DMS153 (cell line): ENCODE measurements at regions not wholly inside any gene's neighbourhood (a gene's known extent, or its start where the extent isn't known, plus 50 kb on each side); places are given as distances from the start of the nearest gene placed in this dataset.
"Not testable (repeated sequence)": the region's sequence is repeated elsewhere in the genome, so short reads cannot be mapped to it uniquely, and the experiment has no call there.

Experiments
- DNase-seq: peaks from one replicate; lab custom pipeline; 2025; lab: John Stamatoyannopoulos, UW

DNA sequence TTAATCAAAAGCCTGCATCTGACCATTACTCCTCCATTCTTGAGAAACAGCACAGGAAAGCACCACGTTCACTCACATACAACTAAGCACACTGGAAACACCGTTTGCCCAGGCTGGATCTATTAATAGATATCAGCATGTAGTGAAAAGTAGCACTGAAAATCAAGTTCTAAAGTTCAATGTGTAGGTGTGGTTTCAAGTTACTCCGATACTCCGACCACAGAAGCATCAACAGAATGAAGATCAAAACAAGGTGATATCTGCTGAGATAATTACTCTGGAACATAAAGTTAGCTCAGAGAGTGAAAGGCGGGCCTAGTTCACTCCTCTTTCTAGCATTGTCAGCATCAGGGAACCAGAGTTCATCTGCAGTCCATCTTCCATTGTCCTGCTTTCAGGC is 1367.4 kb upstream of the ACVR2A start:
- DNase-seq, result no peak

- no peak for DNase-seq
Observed at GRCh38 chr2:146468578-146468977, 1376.3 kb upstream of the ACVR2A start.

- no peak for DNase-seq
Observed at GRCh38 chr2:146467425-146467824, 1377.4 kb upstream of the ACVR2A start.

DNA sequence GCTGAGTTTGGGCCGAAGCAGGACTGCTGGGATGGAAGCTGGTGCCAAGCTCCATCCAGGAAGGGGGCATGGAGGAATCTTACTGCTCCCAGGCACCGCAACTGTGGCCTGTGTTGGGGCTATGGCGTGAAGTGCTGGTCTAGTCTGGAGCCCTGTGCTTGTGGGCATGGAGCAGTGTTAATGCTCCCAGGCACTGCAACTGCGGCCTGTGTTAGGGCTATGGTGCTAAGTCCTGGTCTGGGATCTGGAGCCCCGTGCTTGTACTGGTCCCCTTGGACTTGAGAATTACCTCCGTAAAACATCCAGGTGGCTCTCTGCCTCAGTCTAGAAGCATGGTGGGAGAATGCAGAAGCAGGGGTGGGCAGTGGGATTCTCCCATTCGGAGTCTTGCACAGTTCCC is 1379.4 kb upstream of the ACVR2A start:
- DNase-seq, result no peak

- DNase-seq, result no peak
Observed at GRCh38 chr2:146461068-146461467, 1383.8 kb upstream of the ACVR2A start.

- no peak for DNase-seq
Observed at GRCh38 chr2:146458585-146458984, 1386.2 kb upstream of the ACVR2A start.

GRCh38 chr2:146457221-146457620 is 1387.6 kb upstream of the ACVR2A start:
- DNase-seq, result no peak

DNA sequence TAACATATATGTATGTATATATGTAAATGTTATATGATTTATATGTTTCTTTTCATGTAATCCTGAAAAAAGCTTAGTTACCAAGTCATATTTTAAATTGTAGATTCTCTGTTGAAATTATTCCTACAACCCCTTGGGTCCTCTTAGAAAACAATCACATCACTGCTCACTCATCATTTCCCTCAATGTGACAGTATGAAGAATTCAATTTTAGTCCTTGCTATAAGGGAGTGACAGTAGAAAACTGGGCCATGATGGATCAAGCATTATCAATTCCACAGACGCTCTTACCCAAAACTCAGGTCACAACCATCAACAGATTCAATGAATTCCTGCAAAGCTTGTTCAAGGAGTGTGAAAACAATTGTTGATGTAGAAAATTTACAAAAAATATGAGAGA is 1389.5 kb upstream of the ACVR2A start:
- no peak for DNase-seq

DNA sequence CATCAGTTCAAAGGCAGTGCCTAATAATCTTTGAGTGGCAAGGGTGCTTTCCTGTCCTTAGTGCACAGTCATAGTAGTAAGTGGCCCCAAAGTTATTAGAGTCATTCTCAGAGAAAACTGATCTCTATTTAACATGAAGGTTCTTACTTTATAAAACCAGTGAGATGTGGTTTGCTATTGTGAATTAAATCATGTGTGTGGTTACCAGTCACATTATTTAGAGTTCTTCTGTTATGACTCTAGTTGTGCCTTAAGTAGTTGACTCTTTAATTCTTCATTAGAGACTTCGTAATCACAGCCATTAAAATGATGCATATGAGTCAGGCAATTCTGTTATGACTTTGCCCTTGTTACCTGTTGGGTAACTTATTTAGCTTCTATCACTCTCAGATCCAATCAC is 1392.9 kb upstream of the ACVR2A start:
- DNase-seq, result no peak

DNA sequence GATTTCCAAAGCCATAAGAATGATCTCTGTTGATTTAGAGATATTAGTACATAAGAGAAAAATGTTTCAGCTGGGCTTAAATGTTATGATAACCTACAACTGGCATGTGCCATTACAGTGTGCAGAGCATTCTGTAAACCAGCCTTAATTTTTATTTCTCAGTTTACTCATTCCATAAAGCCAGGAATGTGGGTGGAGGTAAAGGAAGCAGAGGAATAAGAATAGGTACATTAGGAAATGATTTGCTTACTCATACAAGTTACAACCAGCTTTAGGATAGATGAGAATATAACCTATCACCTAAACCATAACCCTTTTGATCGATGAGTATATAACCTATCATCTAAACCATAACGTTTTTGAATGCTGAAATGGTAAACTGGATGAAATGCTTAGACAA is 1394.7 kb upstream of the ACVR2A start:
- no peak for DNase-seq

DNA sequence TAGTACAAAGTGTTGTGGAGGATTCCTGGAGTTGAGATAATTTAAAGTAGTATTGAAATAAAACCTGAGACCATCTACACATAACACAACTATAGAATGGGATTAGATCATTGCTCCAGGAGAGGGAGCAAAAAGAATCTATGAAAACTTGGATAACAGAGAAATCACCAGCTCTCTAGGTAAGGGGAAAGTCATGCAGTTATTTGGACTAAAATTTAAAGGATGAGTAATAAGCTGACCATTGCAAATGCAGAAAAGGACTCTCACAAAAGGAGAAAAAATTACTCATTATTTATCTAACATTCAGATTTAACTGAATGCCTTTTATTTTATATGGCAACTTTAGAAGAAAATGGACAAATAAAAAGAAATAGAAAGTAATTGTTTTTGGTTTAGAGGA is 1399.8 kb upstream of the ACVR2A start:
- DNase-seq, result no peak

DNA sequence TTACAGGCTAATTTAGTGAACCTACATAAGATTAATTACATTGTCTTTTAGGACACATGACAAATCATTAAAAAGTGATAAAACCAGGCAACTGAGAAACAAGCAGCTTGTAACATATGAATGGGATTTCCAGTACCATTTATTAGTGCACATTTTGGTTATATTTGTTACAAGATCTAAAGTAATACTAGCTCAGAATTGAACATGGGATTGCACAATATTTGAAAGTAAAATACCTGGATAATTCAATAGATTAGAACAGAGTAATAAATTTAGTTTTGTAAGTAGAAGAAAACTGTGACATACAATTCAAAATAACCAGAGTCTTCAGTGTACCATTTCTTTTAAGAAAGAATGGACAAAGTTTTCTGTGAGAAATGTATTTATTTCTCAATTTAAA is 1400.7 kb upstream of the ACVR2A start:
- DNase-seq, result no peak

DNA sequence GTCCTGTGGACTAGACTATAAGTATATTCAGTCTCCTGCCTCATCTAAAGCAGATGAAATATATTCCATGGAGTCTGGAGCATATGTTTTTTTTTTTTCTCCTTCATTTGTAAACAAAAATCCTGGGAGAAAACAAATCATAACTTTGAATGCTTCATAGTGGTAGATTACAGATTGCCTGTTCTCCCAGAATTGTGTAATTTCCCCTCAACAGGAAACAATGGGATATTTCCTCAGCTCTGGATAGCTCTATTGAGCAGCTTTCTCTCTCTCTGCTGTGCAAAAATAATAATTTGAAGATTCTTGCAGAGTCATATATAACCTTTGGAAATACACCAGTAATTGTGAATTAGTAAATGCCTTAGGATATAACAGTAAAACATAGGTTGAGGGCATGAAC is 1406.6 kb upstream of the ACVR2A start:
- DNase-seq, result no peak

- no peak for DNase-seq
Observed at GRCh38 chr2:146437712-146438111, 1407.1 kb upstream of the ACVR2A start.

DNA sequence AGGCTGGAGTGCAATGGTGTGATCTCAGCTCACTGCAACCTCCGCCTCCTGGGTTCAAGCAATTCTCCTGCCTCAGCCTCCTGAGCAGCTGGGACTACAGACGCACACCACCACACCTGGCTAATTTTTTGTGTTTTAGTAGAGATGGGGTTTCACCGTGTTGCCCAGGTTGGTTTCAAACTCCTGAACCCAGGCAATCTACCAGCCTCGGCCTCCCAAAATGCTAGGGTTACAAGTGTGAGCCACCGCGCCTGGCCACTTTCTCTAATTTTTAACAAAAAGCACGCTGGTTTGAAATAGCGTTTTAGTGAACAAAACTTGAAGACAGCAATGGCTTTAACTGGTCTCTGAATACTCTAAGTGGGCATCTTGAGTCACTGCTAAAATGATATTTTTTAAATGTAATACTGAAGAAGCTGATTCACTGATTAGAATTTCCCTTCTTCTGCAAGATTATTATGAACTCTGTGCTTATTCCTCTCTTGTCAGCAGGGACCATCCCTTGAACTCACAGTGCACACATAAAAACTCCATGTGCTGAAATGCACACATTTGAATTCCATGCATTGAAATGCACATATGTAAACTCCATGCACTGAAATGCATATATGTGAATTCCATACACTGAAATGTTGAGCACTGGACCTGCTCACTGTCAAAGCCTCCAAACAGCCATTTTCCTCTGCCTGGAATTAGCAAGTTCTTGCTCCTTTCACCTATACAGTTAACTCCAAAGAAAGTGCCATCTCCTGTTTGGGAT is 1411.5 kb upstream of the ACVR2A start:
- DNase-seq, result no peak

DNA sequence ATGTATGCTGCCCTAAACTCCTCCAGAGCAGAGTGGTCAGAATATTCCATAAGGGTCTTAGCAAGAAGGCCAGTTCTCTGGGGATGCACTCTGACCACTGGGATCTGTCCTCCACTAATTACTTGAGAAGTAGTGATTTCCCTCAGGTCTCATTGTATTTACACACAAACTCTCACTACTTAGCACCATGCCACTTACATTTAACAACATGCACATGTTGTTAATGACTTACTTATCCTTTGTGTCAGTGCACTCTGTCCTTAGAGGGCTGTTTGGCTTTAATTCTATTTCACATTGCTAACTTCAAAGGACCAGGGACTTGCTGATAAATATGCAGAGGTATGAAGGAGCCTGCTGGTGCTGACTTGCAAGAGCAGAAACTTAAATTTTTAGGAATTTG is 1415.5 kb upstream of the ACVR2A start:
- DNase-seq, result no peak

DNA sequence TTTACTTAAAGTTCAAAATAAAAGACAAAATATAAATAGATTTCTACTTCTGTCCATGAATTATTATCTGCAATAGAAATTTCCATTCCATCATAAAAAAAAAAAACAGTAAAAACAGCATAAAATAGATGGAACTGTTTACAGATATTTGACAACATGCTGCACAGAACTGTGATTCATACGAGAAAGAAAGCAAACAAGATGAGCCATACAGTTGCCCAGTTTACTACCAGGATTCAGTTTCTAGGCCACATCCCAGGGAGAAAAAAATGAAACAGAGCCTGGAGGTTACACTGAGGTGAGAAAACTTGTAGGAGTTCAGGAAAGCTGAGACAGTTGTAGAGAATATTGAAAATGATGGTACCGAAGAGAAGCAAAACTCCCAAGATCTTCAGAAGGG is 1426.9 kb upstream of the ACVR2A start:
- no peak for DNase-seq

DNA sequence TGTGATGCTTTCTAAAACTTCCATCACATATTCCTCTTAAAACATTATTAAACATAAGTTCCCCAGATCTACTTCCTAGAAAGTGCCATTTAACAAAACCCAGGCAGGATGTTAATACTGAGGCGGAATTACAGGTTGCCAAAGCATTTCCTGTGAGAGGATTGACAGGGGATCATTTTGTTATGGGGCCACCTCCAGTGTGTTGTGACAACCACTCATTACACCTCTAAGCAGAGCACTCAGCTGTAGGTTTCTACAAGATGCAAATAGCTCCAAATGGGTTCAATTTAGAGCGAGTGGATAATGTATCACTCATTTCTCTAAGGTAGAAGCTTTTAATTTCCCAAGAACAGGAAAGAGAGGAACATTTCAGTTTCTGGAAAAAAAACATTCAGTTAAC is 1429.5 kb upstream of the ACVR2A start:
- peak; percentile 58 for DNase-seq

GRCh38 chr2:146414456-146414855 is 1430.4 kb upstream of the ACVR2A start:
- DNase-seq, result no peak

GRCh38 chr2:146413086-146413610 is 1431.7 kb upstream of the ACVR2A start:
- no peak for DNase-seq

- DNase-seq, result no peak
Observed at GRCh38 chr2:146412625-146413024, 1432.2 kb upstream of the ACVR2A start.

DNA sequence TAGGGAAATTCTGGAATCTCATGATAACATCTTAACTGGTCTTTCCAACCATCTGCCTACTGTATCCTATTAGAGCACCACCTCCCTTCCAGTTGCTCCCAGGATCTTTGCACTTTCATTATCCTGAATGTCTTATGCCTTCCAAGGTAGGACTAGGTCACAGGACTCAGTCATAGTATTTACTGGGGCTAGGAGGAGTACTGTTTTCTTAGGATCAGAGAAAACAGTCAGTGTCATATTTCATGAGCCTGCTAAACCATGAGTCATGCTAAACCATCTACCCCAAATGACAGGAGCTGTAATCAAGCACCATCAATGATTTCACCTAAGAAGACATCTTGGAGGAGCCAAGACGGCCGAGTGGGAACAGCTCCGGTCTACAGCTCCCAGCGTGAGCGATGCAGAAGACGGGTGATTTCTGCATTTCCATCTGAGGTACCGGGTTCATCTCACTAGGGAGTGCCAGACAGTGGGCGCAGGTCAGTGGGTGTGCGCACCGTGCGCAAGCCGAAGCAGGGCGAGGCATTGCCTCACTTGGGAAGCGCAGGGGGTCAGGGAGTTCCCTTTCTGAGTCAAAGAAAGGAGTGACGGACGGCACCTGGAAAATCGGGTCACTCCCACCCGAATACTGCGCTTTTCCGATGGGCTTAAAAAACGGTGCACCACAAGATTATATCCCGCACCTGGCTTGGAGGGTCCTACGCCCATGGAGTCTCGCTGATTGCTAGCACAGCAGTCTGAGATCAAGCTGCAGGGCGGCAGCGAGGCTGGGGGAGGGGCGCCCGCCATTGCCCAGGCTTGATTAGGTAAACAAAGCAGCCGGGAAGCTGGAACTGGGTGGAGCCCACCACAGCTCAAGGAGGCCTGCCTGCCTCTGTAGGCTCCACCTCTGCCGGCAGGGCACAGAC is 1439.2 kb upstream of the ACVR2A start:
- peak; percentile 32 for DNase-seq

DNA sequence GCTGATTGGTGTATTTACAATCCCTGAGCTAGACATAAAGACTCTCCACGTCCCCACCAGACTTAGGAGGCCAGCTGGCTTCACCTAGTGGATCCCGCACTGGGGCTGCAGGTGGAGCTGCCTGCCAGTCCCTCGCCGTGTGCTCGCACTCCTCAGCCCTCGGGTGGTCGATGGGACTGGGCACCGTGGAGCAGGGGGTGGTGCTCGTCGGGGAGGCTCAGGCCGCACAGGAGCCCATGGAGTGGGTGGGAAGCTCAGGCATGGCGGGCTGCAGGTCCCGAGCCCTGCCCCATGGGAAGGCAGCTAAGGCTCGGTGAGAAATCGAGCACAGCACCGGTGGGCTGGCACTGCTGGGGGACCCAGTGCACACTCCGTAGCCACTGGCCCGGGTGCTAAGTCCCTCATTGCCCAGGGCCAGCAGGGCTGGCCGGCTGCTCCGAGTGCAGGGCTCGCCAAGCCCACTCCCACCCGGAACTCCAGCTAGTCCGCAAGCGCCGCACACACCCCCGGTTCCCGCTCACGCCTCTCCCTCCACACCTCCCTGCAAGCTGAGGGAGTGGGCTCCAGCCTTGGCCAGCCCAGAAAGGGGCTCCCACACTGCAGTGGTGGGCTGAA is 1441.2 kb upstream of the ACVR2A start:
- not testable (repeated sequence) for DNase-seq
